A172 (cell line): ENCODE measurements at regions not wholly inside any gene's neighbourhood (a gene's known extent, or its start where the extent isn't known, plus 50 kb on each side); places are given as distances from the start of the nearest gene placed in this dataset.
A peak's percentile ranks its signal among the peaks of the same experiment; 100 is the strongest.
"Not testable (repeated sequence)": the region's sequence is repeated elsewhere in the genome, so short reads cannot be mapped to it uniquely, and the experiment has no call there.

Experiments
- DNase-seq: peaks from one replicate; pipeline ENCODE4 v3.0.0-alpha.2; 2015; ENCODE audit warnings: low spot score

DNA sequence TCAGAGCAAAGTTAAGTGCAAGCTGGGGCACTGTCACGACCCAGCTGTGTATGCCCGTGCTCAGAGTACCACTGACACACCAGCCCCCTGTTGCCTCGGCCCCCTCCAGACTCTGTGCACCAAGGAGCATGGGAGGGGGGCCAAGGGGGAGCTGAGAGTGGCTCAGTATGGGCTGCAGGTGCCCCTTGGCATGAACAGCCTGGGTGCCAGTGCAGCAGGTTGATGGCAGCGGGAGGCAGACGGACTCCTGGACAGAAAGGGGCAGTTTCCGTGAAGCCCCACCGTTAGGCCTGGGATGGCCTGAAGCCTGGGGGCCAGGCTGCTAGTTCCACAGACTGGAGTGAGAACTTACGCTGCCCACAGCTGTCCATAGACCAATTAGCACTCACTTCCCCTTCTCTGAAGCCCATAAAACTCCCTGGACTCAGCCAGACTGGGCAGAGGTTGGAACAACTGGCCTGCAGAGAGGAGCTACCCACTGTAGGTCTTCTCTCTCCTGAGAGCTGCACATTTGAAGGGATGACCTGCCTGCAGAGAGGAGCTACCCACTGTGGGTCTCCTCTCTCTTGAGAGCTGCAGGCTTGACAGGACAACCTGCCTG, 182.8 kb downstream of the DEPDC1B start:
- DNase-seq = no peak

DNA sequence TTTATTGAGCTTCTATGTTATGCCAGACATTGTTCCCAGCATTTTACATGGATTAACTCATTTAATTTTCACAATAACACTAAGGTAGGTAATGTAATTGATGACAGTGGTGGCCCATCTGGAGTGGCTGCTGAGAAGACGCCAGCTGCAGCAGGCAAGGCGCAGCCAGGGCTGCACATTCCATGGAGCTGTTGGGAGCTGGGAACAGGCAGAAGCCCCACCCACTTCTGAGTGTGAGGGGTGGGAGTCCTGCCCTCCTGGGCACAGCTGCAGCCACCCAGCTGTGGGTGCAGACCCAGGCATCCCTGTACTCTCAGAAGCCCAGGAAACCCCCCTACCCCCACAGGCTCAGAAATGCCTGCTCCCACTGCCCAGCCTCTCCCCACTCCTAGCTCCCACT, 183.3 kb downstream of the DEPDC1B start:
- no peak for DNase-seq

DNA sequence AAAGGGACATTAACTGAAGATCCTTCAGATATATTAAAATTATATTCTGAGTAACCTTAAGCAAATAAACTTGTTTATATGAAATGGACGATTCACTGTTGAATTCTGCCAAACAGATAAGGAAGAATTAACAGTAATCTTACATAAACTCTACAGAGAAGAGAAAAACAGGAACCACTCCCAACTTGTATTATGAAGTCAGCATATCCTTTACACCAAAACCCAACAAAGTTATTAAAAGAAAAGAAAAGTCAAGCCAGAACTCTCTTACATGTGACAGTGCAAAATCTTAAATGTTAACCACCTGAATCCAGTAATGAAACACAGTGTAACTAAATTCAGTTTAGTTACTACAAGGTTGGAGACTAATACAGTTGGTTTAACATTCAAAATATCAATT, 185.8 kb downstream of the DEPDC1B start:
- DNase-seq = no peak

- DNase-seq = no peak
These were observed 187.8 kb downstream of the DEPDC1B start for GRCh38 chr5:60512117-60512516.

DNA sequence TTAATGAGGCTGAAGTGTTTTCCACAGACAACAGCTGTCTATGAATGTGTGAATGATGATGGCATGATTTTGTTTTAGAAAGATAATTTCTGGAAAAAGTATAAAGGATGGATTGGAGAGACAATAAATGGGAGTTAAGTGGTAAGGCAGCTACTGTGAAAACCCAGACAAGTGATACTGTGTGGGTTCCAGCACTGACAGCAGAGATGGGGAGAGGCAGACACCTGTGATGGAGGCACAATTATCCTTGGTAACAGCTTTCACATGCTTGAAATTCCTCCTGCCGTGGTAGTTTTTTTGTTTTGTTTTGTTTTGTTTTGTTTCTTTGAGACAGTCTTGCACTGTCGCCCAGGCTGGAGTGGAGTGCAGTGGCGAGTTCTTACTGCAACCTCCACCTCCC, 189.3 kb downstream of the DEPDC1B start:
- DNase-seq = no peak

DNA sequence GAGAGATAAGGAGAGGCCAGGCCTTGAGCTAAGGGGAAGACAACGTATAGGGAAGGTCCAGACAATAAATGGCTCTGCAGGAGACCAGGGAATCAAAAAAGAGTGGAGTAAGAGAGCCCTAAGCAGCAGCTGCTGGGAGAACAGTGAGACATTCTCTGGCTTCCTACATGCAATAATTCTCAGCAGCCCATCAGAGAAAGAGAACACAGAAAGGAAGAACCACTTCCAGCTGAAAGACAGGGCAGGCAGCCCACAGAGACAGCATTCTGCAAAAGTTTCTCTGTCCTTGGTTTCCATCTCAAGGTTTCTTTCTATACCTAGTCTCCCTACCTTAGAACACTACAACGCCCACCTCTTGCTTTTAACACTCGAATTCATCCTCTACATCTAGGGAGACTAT, 189.9 kb downstream of the DEPDC1B start:
- DNase-seq = no peak

DNA sequence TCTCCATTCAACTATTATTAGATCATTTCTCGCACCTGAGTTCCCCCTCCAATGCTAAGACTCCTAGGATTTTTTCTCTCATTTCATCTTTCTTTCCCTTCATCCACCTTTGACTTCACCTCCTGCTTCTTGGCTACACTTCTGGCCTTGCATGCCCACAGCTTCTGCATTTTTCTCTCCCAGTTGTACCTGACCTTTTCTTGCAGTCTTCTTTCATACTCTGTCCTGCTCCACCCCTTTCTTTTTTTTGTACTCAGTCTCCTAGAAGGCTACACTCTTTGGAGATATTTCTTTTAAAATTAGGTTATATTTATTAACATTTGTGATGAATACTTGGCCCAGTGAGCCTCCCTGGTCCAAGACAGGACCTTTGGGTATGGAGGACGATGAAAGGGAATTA, 190.4 kb downstream of the DEPDC1B start:
- no peak for DNase-seq

GRCh38 chr5:60507687-60508086, 192.3 kb downstream of the DEPDC1B start:
- DNase-seq = no peak

GRCh38 chr5:60505373-60506171, 194.4 kb downstream of the DEPDC1B start:
- DNase-seq = no peak

DNA sequence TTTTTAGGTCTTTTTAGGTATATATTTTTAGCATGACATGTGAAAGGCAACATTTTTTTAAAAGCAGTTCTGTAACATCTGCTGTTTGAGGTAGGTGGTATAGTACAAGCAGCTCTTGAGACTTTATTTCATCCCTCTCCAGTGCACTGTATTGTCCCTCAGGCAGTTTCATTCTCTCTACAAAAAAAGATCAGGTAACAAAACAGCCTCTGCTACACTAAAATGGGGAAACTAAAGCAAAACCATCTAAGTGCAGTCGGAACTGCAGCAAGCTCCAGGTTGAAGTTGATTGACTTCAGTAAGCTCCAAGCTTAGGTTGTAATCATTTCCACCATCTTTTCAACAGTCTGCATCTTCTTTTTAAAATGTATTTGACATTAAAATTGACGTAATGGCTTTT, 195.6 kb downstream of the DEPDC1B start:
- DNase-seq = no peak

DNA sequence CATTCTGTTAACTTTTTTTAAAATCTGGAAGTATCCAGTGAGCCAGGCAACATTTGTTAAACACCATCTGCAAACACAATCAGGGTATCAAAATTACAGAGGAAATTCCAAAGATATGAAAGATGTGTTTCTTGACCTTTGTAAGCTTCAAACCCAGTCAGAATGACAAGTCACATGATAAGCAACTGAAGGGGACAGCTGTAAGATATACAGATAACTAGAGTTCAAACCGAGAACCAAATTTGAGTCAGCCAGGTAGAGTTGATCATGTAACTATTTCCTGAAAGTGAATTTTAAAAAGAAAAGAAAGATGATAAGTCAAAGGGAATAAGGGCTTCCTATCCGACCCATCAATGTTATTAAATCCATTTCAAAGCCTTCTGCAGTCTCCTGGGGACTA, 196.2 kb downstream of the DEPDC1B start:
- no peak for DNase-seq

- DNase-seq = no peak
These were observed 202.1 kb downstream of the DEPDC1B start for GRCh38 chr5:60497706-60498500.

DNA sequence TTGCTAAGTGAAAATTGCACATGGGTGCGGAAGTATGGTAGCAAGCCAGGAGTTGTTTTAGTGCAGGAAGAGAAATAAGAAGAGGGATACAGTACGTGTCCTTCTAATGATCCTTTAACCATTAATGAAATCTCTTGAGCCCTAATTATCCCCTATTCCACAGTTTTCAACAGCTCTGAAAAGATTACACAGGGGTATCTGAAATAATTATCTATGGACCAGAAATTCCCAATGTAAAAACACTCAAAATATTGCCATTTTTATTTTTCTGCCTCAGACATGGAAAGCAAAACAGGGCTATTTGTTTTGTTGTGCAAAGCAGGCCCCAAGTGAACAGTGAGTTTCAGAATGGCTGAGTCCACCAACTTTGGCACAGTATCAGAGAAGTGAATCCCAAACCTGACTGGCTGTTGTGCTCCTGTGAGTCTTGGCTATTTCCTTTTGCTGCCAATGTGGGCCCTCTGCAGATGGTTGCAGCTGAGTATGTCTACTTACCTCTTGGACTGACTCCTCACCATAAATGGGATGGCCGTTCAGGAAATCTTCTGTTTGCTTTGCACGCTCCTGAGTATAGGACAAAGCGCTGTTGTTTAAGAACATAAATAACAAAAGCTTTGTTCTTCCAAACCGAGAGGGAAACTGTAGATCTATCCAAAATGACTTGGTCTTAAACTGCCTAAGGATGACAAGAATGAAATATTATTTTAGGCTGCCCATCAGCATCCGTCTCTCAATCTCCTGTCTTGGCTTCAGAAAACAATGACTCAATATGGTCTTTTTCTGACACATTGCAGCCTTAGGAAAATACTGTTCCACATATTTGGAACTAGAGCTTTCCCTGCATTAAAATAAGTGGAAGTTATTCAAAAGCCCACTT, 204.1 kb downstream of the DEPDC1B start:
- DNase-seq = no peak

- DNase-seq = no peak
These were observed 205.3 kb downstream of the DEPDC1B start for GRCh38 chr5:60494635-60495034.

DNA sequence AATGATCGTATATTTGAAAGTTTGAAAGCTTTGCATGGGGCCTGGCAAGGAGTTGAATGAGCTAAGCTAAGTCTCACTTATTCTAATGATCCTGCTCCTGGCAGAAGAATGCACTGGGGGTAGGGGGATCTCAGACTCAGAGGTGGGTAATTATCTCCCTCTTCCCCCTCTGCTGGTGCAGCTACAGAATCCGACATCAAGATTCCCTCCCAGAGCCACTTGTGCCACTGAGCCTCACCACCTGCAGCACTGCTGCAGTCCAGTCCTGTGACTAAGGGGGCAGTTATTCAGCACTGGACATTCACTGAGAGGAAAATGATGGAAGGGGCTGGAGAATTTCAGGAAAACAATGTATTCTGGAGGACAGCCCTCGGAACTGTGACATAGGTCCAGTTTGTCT, 205.8 kb downstream of the DEPDC1B start:
- DNase-seq = no peak

GRCh38 chr5:60493372-60493771, 206.6 kb downstream of the DEPDC1B start:
- DNase-seq = no peak

DNA sequence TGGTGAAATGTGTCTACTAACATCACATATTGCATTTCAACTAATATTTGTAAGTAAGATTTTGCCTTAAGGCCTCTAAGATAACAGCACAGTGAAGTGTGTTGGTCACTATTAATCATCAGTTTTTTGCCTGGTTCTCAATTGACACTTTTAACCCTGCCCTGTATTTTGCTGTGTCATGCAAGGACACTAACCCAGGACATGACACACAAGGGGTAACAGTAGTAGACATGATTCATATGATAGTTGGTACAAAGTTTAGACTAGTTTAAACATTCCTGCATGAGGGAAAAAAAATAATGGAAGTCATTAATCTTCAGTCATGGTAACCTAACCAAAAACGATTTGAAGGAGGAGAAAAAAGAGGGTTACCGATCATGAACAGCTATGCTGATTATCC, 207.0 kb downstream of the DEPDC1B start:
- peak; percentile 21 for DNase-seq

DNA sequence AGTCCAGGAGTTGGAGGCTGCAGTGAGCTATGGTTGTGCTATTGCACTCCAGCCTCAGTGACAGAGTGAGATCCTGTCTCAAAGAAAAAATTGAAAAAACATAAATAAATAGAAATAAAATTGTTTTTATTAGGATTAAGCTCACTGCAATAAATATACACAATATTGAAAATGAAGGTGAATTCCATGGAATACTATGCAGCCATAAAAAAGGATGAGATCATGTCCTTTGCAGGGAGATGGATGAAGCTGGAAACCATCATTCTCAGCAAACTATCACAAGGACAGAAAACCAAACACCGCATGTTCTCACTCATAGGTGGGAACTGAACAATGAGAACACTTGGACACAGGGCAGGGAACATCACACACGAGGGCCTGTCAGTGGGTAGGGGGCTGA, 207.6 kb downstream of the DEPDC1B start:
- not testable (repeated sequence) for DNase-seq

- DNase-seq = no peak
These were observed 209.3 kb downstream of the DEPDC1B start for GRCh38 chr5:60490597-60491166.

- DNase-seq = no peak
These were observed 210.1 kb downstream of the DEPDC1B start for GRCh38 chr5:60489856-60490255.

- no peak for DNase-seq
These were observed 210.6 kb downstream of the DEPDC1B start for GRCh38 chr5:60489377-60489776.
